Astrocyte of the cerebellum (primary cell): ENCODE measurements at regions not wholly inside any gene's neighbourhood (a gene's known extent, or its start where the extent isn't known, plus 50 kb on each side); places are given as distances from the start of the nearest gene placed in this dataset.

Source experiments
- DNase-seq: peaks from one replicate; pipeline ENCODE4 v3.0.0-alpha.2; 2011; ENCODE audit warnings: low read depth
- H3K4me3 ChIP-seq: 2 replicates; pipeline ENCODE4 v1.5.1; 2011; ENCODE audit warnings: mild to moderate bottlenecking, low read depth, low read length, moderate library complexity
- in situ Hi-C: cut with HindIII; loops from 2 replicates; pipeline ENCODE4 v1.10.0; 2017; ENCODE audit warnings: low sequenced_read_pairs
- TF ChIP-seq, protein P1 (sequence below): IDR thresholded peaks from 2 replicates; pipeline ENCODE4 v1.5.1; 2012; ENCODE audit warnings: low read length, low read depth, moderate library complexity, mild to moderate bottlenecking; ENCODE audit errors: missing control alignments

DNA sequence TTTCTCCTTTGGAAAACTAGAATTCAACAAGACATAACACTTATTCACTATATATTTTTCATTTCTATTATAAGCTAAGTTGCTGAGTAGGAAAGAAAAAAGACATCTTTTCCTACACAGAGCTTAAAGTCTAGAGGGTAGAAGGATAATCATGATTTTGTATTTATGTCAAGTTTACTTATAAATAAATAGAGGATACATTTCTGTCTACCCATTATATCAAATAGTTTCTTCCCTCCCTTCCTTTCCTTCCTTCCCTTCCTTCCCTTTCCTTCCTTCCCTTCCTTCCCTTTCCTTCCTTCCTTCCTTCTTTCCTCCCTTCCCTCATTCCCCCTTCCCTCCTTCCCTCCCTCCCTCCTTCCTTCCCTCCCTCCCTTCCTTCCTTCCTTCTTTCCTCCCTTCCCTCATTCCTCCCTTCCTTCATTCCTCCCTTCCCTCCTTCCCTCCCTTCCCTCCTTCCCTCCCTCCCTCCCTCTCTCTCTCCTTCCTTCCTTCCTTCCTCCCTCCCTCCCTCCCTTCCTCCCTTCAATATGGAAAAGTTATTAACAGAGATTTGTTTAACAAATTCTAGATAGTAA is 308.4 kb upstream of the COL3A1 start:
- in situ Hi-C loops: no loop called here
- DNase-seq: no peak
- H3K4me3 ChIP-seq: no peak overlapping the region
- TF ChIP-seq, protein P1, sequence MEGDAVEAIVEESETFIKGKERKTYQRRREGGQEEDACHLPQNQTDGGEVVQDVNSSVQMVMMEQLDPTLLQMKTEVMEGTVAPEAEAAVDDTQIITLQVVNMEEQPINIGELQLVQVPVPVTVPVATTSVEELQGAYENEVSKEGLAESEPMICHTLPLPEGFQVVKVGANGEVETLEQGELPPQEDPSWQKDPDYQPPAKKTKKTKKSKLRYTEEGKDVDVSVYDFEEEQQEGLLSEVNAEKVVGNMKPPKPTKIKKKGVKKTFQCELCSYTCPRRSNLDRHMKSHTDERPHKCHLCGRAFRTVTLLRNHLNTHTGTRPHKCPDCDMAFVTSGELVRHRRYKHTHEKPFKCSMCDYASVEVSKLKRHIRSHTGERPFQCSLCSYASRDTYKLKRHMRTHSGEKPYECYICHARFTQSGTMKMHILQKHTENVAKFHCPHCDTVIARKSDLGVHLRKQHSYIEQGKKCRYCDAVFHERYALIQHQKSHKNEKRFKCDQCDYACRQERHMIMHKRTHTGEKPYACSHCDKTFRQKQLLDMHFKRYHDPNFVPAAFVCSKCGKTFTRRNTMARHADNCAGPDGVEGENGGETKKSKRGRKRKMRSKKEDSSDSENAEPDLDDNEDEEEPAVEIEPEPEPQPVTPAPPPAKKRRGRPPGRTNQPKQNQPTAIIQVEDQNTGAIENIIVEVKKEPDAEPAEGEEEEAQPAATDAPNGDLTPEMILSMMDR: no peak

DNA sequence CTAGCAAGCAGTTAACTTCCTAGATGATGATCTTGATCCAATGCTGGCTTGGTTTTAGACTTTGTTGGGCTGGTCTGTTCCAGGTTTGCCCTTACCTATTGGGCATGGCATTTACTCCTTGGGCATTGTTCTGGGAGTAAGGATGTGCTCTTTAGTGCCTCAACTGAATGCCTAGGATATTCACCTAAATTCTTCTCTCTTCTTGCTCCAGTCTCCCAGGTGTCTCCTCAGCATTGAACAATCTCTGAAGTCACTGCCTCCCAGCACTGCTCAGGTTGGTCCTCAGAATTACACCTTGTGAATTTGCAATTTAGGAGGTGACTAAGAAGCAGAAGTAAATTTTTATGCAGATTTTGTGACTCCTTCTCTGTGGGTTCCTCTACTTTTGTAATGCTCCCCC is 307.7 kb upstream of the COL3A1 start:
- no peak overlapping the region for H3K4me3 ChIP-seq
- no peak for DNase-seq
- TF ChIP-seq, protein P1: no peak
- in situ Hi-C loops: no loop called here

DNA sequence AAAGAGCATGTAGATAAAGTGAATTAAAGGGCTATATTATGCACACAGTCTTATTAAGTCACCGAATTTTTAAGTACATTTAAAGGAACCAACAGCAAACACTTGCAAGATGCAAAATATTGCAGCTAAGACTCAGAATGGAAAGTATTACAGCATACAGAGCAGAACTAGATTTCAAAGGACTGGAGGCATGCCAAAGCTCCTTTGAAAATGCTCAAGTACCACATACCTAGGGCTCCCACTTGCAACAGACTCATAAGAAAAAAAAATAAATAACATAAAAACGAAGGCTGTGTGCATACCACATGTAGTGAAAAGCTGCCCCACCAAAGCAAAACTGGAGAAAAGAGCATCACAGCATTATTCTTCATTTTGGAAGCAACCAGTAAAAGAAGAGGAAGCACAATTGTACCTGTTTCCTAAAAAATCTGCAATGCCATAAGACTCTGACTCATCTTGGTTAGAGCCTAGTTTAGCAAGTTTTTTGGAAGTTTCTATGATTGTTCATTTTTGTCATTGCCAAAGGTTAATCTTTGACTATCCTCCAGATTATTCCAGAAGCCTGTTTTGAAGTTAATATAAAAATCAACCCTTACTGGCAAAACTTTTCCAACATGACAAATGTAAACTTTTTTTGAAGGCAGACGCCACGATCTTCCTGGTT is 306.0 kb upstream of the COL3A1 start:
- H3K4me3 ChIP-seq: no peak overlapping the region
- TF ChIP-seq, protein P1: no peak
- in situ Hi-C loops: no loop called here
- DNase-seq: peak; percentile 97

DNA sequence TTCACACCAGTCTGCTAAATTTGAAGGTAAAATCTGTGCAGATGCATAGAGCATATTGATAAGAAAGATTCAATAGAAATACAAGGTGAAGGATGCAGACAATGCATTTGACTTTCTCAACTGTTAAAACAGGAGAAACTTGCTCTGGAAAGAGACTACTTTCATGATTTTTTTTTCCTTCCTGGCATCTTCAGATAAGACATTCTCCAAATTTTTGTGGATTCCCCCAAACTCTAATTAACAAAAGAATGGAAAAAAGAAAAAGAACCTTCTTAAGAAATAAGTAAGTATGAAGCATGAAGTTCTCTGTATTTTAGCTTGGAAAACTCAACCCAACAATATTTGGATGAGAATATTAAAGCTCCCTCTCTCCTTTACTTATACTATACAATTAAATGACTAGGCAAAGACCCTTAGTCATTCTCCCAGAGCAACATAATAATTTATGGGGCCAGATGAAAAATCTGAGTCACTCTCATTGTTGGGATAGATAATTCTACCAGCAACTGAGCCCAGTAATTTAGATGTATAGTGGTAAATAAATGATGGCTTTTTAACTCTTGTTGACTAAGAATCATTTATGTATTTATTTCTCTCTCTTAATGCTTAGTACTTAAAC is 298.7 kb upstream of the COL3A1 start:
- DNase-seq: no peak
- in situ Hi-C loops: no loop called here
- TF ChIP-seq, protein P1: no peak
- H3K4me3 ChIP-seq: no peak overlapping the region

DNA sequence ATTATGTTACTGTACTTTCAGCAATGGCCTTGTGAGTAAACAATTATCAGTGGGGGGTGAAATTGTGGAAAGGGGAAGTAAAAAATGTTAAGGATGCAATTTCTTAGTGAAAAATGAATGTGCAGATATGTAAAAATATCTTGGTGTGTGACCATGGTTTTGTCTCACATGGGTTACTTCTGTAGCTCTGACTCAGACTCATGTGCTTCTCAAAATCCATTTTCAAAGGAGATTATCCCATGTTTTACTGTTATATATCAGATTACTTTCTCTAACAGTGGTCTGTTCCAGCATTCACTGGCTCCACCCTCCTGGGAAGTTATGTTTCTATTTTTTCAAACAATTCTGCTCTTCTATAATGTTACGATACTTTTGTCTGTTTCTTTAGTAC is 298.2 kb upstream of the COL3A1 start:
- DNase-seq: no peak
- in situ Hi-C loops: no loop called here
- TF ChIP-seq, protein P1: no peak
- no peak overlapping the region for H3K4me3 ChIP-seq

DNA sequence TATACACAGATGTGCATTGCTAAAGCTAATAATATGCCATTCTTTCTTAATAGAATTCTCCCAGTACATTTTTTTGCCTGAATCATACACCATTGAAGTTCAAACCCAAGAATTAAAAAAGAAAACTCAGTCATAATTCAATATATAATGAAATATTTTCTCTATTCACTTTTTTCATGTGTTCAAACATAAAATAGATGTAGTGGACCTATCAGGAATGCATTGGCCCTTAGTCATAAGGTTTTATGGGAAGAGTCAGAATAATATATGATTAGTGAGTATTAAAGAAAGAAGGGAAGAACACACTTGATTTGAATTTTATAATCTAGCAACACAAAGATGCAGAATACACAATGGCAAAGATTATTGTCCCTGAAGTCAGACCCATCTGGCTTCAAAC is 297.0 kb upstream of the COL3A1 start:
- TF ChIP-seq, protein P1: no peak
- DNase-seq: no peak
- H3K4me3 ChIP-seq: no peak overlapping the region
- in situ Hi-C loops: no loop called here
